ENCODE measurements at regions not wholly inside any gene's neighbourhood (a gene's known extent, or its start where the extent isn't known, plus 50 kb on each side); places are given as distances from the start of the nearest gene placed in this dataset.

- Histone ChIP-seq H3K79me1 (ENCODE audit: low read length) (no peaks in the 10 kb centered on the region), H3K27ac (ENCODE audit: low read depth, low read length) (no peak overlapping the region), H4K8ac (ENCODE audit: low read depth, low read length) (no peak overlapping the region), H3K27me3 (ENCODE audit: insufficient read depth, low read length, poor library complexity) (no peaks in the 10 kb centered on the region), H3K79me2 (ENCODE audit: control insufficient read depth, insufficient read depth, low read length) (no peaks in the 10 kb centered on the region), H3K9ac (ENCODE audit: low read length) (no peak overlapping the region), H3K56ac (ENCODE audit: low read length) (no peak overlapping the region), H2AK5ac (ENCODE audit: low read length) (no peak overlapping the region), H3K23ac (ENCODE audit: low read length) (no peak overlapping the region), H2BK5ac (ENCODE audit: low read length) (no peak overlapping the region), H3K4ac (ENCODE audit: low read depth, low read length) (no peak overlapping the region), H3K4me2 (ENCODE audit: low read length) (no peak overlapping the region), H3K18ac (ENCODE audit: low read length) (no peak overlapping the region), H2BK120ac (ENCODE audit: low read depth, low read length) (no peak overlapping the region), H3K4me3 (ENCODE audit: low read length) (no peak overlapping the region), H4K5ac (ENCODE audit: low read length) (no peak overlapping the region), H3K4me1 (ENCODE audit: control insufficient read depth, low read depth, low read length) (no peaks in the 10 kb centered on the region), H2BK15ac (replicated peaks; ENCODE audit: low read depth) (no peak overlapping the region), H3K36me3 (ENCODE audit: control insufficient read depth, insufficient read depth, low read length) (no peaks in the 10 kb centered on the region)
- no CpG with 5 or more reads among the region's 3 CpGs for WGBS (ENCODE audit: extremely low coverage, insufficient coverage, low lambda C conversion rate)
- peak; percentile 71 for DNase-seq
Measured at GRCh38 chr2:12211326-12212175, 465.1 kb downstream of the LPIN1 start.

- H3K27me3 ChIP-seq (ENCODE audit: insufficient read depth, low read length, poor library complexity) = no peaks in the 10 kb centered on the region
- no peak overlapping the region for H3K18ac ChIP-seq (ENCODE audit: low read length)
- no peak overlapping the region for H3K9ac ChIP-seq (ENCODE audit: low read length)
- no peak overlapping the region for H2BK5ac ChIP-seq (ENCODE audit: low read length)
- no peaks in the 10 kb centered on the region for H3K4me1 ChIP-seq (ENCODE audit: control insufficient read depth, low read depth, low read length)
- no peak overlapping the region for H3K56ac ChIP-seq (ENCODE audit: low read length)
- no peaks in the 10 kb centered on the region for H3K79me2 ChIP-seq (ENCODE audit: control insufficient read depth, insufficient read depth, low read length)
- H3K36me3 ChIP-seq (ENCODE audit: control insufficient read depth, insufficient read depth, low read length) = no peaks in the 10 kb centered on the region
- H3K23ac ChIP-seq (ENCODE audit: low read length) = no peak overlapping the region
- no peak for DNase-seq
- H2BK15ac ChIP-seq (replicated peaks; ENCODE audit: low read depth) = no peak overlapping the region
- no peak overlapping the region for H4K5ac ChIP-seq (ENCODE audit: low read length)
- H2AK5ac ChIP-seq (ENCODE audit: low read length) = no peak overlapping the region
- H2BK120ac ChIP-seq (ENCODE audit: low read depth, low read length) = no peak overlapping the region
- no peak overlapping the region for H3K4me3 ChIP-seq (ENCODE audit: low read length)
- WGBS (ENCODE audit: extremely low coverage, insufficient coverage, low lambda C conversion rate) = no CpG with 5 or more reads among the region's 6 CpGs
- no peaks in the 10 kb centered on the region for H3K79me1 ChIP-seq (ENCODE audit: low read length)
- H3K4me2 ChIP-seq (ENCODE audit: low read length) = no peak overlapping the region
- H4K8ac ChIP-seq (ENCODE audit: low read depth, low read length) = no peak overlapping the region
- no peak overlapping the region for H3K4ac ChIP-seq (ENCODE audit: low read depth, low read length)
- H3K27ac ChIP-seq (ENCODE audit: low read depth, low read length) = no peak overlapping the region
Measured at GRCh38 chr2:12212841-12213597, 466.6 kb downstream of the LPIN1 start.

- Histone ChIP-seq H3K79me1 (ENCODE audit: low read length) (no peaks in the 10 kb centered on the region), H3K79me2 (ENCODE audit: control insufficient read depth, insufficient read depth, low read length) (no peaks in the 10 kb centered on the region), H2BK15ac (replicated peaks; ENCODE audit: low read depth) (no peak overlapping the region), H3K23ac (ENCODE audit: low read length) (no peak overlapping the region), H4K5ac (ENCODE audit: low read length) (no peak overlapping the region), H3K4me3 (ENCODE audit: low read length) (no peak overlapping the region), H3K27me3 (ENCODE audit: insufficient read depth, low read length, poor library complexity) (no peaks in the 10 kb centered on the region), H2BK5ac (ENCODE audit: low read length) (no peak overlapping the region), H2BK120ac (ENCODE audit: low read depth, low read length) (no peak overlapping the region), H3K4me2 (ENCODE audit: low read length) (no peak overlapping the region), H3K18ac (ENCODE audit: low read length) (no peak overlapping the region), H4K8ac (ENCODE audit: low read depth, low read length) (no peak overlapping the region), H3K4ac (ENCODE audit: low read depth, low read length) (no peak overlapping the region), H2AK5ac (ENCODE audit: low read length) (no peak overlapping the region), H3K9ac (ENCODE audit: low read length) (no peak overlapping the region), H3K4me1 (ENCODE audit: control insufficient read depth, low read depth, low read length) (no peaks in the 10 kb centered on the region), H3K56ac (ENCODE audit: low read length) (no peak overlapping the region), H3K27ac (ENCODE audit: low read depth, low read length) (no peak overlapping the region), H3K36me3 (ENCODE audit: control insufficient read depth, insufficient read depth, low read length) (no peaks in the 10 kb centered on the region)
- no peak for DNase-seq
- WGBS (ENCODE audit: extremely low coverage, insufficient coverage, low lambda C conversion rate) = no CpG with 5 or more reads among the region's 1 CpG
Measured at GRCh38 chr2:12217175-12217574, 470.7 kb downstream of the LPIN1 start.

GRCh38 chr2:12219761-12220160 lies 473.3 kb downstream of the LPIN1 start:
- Histone ChIP-seq H3K79me2 (ENCODE audit: control insufficient read depth, insufficient read depth, low read length) (no peaks in the 10 kb centered on the region), H3K79me1 (ENCODE audit: low read length) (no peaks in the 10 kb centered on the region), H2BK5ac (ENCODE audit: low read length) (no peak overlapping the region), H3K4me3 (ENCODE audit: low read length) (no peak overlapping the region), H3K36me3 (ENCODE audit: control insufficient read depth, insufficient read depth, low read length) (no peaks in the 10 kb centered on the region), H2AK5ac (ENCODE audit: low read length) (no peak overlapping the region), H4K8ac (ENCODE audit: low read depth, low read length) (no peak overlapping the region), H3K4ac (ENCODE audit: low read depth, low read length) (no peak overlapping the region), H4K5ac (ENCODE audit: low read length) (no peak overlapping the region), H3K56ac (ENCODE audit: low read length) (no peak overlapping the region), H3K4me1 (ENCODE audit: control insufficient read depth, low read depth, low read length) (no peaks in the 10 kb centered on the region), H2BK15ac (replicated peaks; ENCODE audit: low read depth) (no peak overlapping the region), H3K27me3 (ENCODE audit: insufficient read depth, low read length, poor library complexity) (no peaks in the 10 kb centered on the region), H3K4me2 (ENCODE audit: low read length) (no peak overlapping the region), H3K27ac (ENCODE audit: low read depth, low read length) (no peak overlapping the region), H2BK120ac (ENCODE audit: low read depth, low read length) (no peak overlapping the region), H3K18ac (ENCODE audit: low read length) (no peak overlapping the region), H3K23ac (ENCODE audit: low read length) (no peak overlapping the region), H3K9ac (ENCODE audit: low read length) (no peak overlapping the region)
- DNase-seq = no peak
- no CpG with 5 or more reads among the region's 8 CpGs for WGBS (ENCODE audit: extremely low coverage, insufficient coverage, low lambda C conversion rate)

GRCh38 chr2:12221584-12221983 lies 475.2 kb downstream of the LPIN1 start:
- Histone ChIP-seq H3K4me1 (ENCODE audit: control insufficient read depth, low read depth, low read length) (no peaks in the 10 kb centered on the region), H4K5ac (ENCODE audit: low read length) (no peak overlapping the region), H3K27ac (ENCODE audit: low read depth, low read length) (no peak overlapping the region), H3K4me2 (ENCODE audit: low read length) (no peak overlapping the region), H3K4ac (ENCODE audit: low read depth, low read length) (no peak overlapping the region), H2BK15ac (replicated peaks; ENCODE audit: low read depth) (no peak overlapping the region), H3K4me3 (ENCODE audit: low read length) (no peak overlapping the region), H3K79me1 (ENCODE audit: low read length) (no peaks in the 10 kb centered on the region), H4K8ac (ENCODE audit: low read depth, low read length) (no peak overlapping the region), H2BK120ac (ENCODE audit: low read depth, low read length) (no peak overlapping the region), H3K56ac (ENCODE audit: low read length) (no peak overlapping the region), H3K79me2 (ENCODE audit: control insufficient read depth, insufficient read depth, low read length) (no peaks in the 10 kb centered on the region), H3K23ac (ENCODE audit: low read length) (no peak overlapping the region), H3K27me3 (ENCODE audit: insufficient read depth, low read length, poor library complexity) (no peaks in the 10 kb centered on the region), H2BK5ac (ENCODE audit: low read length) (no peak overlapping the region), H3K36me3 (ENCODE audit: control insufficient read depth, insufficient read depth, low read length) (no peaks in the 10 kb centered on the region), H2AK5ac (ENCODE audit: low read length) (no peak overlapping the region), H3K18ac (ENCODE audit: low read length) (no peak overlapping the region), H3K9ac (ENCODE audit: low read length) (no peak overlapping the region)
- DNase-seq = no peak
- no CpG with 5 or more reads among the region's 2 CpGs for WGBS (ENCODE audit: extremely low coverage, insufficient coverage, low lambda C conversion rate)

Data from mesendoderm (in vitro differentiated cells).